ENCODE measurements at regions not wholly inside any gene's neighbourhood (a gene's known extent, or its start where the extent isn't known, plus 50 kb on each side); places are given as distances from the start of the nearest gene placed in this dataset.

- WGBS, 2 experiments (ENCODE audit: extremely low coverage in 2 of 2, insufficient read length in 1 of 2): no CpG with 5 or more reads among the region's 4 CpGs
- intact Hi-C loops (cut with micrococcal nuclease): no loop called here
- POLR2A ChIA-PET (ENCODE audit: unreplicated experiment): no interaction called here
Observed at GRCh38 chr7:67445728-67446127, 449.1 kb downstream of the TYW1 start.

More at GRCh38 chr7:67445728-67446127, 449.1 kb downstream of the TYW1 start:
- Histone ChIP-seq H2BK20ac (ENCODE audit: low read depth, low read length) (no peak overlapping the region), H3K36me3 (ENCODE audit: control insufficient read depth, insufficient read depth, low read length) (no peaks in the 10 kb centered on the region), H3K4me1 (ENCODE audit: control insufficient read depth, insufficient read depth, low read length) (no peaks in the 10 kb centered on the region), H2AK9ac (replicated peaks; ENCODE audit: low read depth, low read length, poor library complexity) (no peak overlapping the region), H3K18ac (ENCODE audit: low read depth, low read length) (no peak overlapping the region), H4K20me1 (ENCODE audit: insufficient read depth, low read length) (no peaks in the 10 kb centered on the region), H3K9ac (ENCODE audit: low read depth, low read length) (no peak overlapping the region), H3K27ac (ENCODE audit: insufficient read depth, low read length) (no peak overlapping the region), H3K23ac (ENCODE audit: low read depth, low read length) (no peak overlapping the region), H2AK5ac (ENCODE audit: low read depth, low read length) (no peak overlapping the region), H4K5ac (ENCODE audit: low read depth, low read length) (no peak overlapping the region), H2BK120ac (ENCODE audit: low read depth, low read length) (no peak overlapping the region), H3K14ac (replicated peaks; ENCODE audit: low read depth, low read length) (no peak overlapping the region), H3K9me1 (ENCODE audit: insufficient read depth, low read length) (no peaks in the 10 kb centered on the region), H2BK15ac (ENCODE audit: low read depth, low read length) (no peak overlapping the region), H3K4me2 (ENCODE audit: low read depth, low read length) (no peak overlapping the region), H3K4me3 (ENCODE audit: insufficient read depth, low read depth, low read length) (no peak overlapping the region), H4K91ac (ENCODE audit: insufficient read depth, low read depth, low read length) (no peak overlapping the region), H3K9me3 (ENCODE audit: control insufficient read depth, insufficient read depth, low read length) (no peaks in the 10 kb centered on the region), H3K79me1 (ENCODE audit: low read depth in 1 of 2, low read length in 2 of 2) (no peaks in the 10 kb centered on the region), H2BK5ac (ENCODE audit: low read depth, low read length, poor library complexity, severe bottlenecking) (no peak overlapping the region), H4K8ac (ENCODE audit: low read depth in 2 of 2, low read length in 2 of 2) (no peak overlapping the region), H3K4ac (ENCODE audit: low read depth, low read length) (no peak overlapping the region), H3K56ac (ENCODE audit: extremely low read depth, insufficient read depth, low read length) (no peak overlapping the region), H3K27me3 (ENCODE audit: control insufficient read depth, insufficient read depth, low read length) (no peaks in the 10 kb centered on the region), H2AFZ (replicated peaks; ENCODE audit: low read length, poor library complexity) (no peak overlapping the region)
- no peak for TF ChIP-seq RCOR1 (IDR thresholded peaks at IDR 0.05; ENCODE audit: insufficient replicate concordance, low read length)
- TF ChIP-seq, protein P1, sequence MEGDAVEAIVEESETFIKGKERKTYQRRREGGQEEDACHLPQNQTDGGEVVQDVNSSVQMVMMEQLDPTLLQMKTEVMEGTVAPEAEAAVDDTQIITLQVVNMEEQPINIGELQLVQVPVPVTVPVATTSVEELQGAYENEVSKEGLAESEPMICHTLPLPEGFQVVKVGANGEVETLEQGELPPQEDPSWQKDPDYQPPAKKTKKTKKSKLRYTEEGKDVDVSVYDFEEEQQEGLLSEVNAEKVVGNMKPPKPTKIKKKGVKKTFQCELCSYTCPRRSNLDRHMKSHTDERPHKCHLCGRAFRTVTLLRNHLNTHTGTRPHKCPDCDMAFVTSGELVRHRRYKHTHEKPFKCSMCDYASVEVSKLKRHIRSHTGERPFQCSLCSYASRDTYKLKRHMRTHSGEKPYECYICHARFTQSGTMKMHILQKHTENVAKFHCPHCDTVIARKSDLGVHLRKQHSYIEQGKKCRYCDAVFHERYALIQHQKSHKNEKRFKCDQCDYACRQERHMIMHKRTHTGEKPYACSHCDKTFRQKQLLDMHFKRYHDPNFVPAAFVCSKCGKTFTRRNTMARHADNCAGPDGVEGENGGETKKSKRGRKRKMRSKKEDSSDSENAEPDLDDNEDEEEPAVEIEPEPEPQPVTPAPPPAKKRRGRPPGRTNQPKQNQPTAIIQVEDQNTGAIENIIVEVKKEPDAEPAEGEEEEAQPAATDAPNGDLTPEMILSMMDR (conservative IDR thresholded peaks at IDR 0.05; ENCODE audit: low read depth, low read length): no peak
- no peak for TF ChIP-seq CEBPB (IDR thresholded peaks at IDR 0.05; ENCODE audit: low read depth, low read length)
- dilution Hi-C loops (cut with HindIII; ENCODE audit: low sequenced_read_pairs, unreplicated experiment) (no loop called here), in situ Hi-C loops (cut with MboI; ENCODE audit: low sequenced_read_pairs) (no loop called here)
- DNase-seq (no peak), ATAC-seq (ENCODE audit: low read depth) (no peak)
- no TSS peak for BruUV-seq (replicated peaks)
- CTCF ChIA-PET: no interaction called here

Data from IMR-90 (cell line).